OCI-LY7 (cell line): ENCODE measurements at regions not wholly inside any gene's neighbourhood (a gene's known extent, or its start where the extent isn't known, plus 50 kb on each side); places are given as distances from the start of the nearest gene placed in this dataset.

Experiments used
- BruUV-seq: library from RNA; stranded (reverse); fragments of 400-500 nt; replicated peaks from 2 replicates; lab custom pipeline; 2021; lab: Mats Ljungman, UMichigan
- CTCF ChIA-PET: fragments of 300-600 bp; sonication (Branson Sonifier 250); formaldehyde crosslinking; loops from one replicate; lab custom pipeline; 2022; ENCODE audit warnings: antibody characterized with exemption; ENCODE audit not compliant: unreplicated experiment; lab: Charles Lee
- POLR2A ChIA-PET: fragments of 300-600 bp; sonication (Branson Sonifier 250); formaldehyde crosslinking; loops from one replicate; lab custom pipeline; 2022; ENCODE audit warnings: antibody characterized with exemption; lab: Charles Lee
- DNase-seq: peaks from one replicate; pipeline ENCODE4 v3.0.0-alpha.2; 2015; ENCODE audit warnings: low spot score
- H2AFZ ChIP-seq: fragments of 200-600 bp; sonication (generic), shearing (Covaris generic); 2 replicates; pipeline ENCODE4 v1.6.1; 2014; ENCODE audit warnings: mild to moderate bottlenecking, antibody characterized with exemption, low read length, moderate library complexity
- H3K27ac ChIP-seq: fragments of 200-600 bp; sonication (generic); 2 replicates; pipeline ENCODE4 v1.5.1; 2014; ENCODE audit warnings: mixed run types, low read depth, mild to moderate bottlenecking, moderate library complexity, low read length, inconsistent platforms; ENCODE audit not compliant: poor library complexity, severe bottlenecking
- H3K36me3 ChIP-seq: fragments of 200-600 bp; sonication (generic); 2 replicates; pipeline ENCODE4 v1.6.1; 2014; ENCODE audit warnings: mild to moderate bottlenecking, antibody characterized with exemption, low read length, moderate library complexity, mixed read lengths; ENCODE audit not compliant: insufficient read depth
- H3K4me1 ChIP-seq: fragments of 200-600 bp; sonication (generic); 2 replicates; pipeline ENCODE4 v1.5.1; 2014; ENCODE audit warnings: mild to moderate bottlenecking, low read length; ENCODE audit not compliant: insufficient read depth, poor library complexity, severe bottlenecking
- H3K4me2 ChIP-seq: fragments of 200-600 bp; sonication (generic); 2 replicates; pipeline ENCODE4 v1.6.1; 2014; ENCODE audit warnings: mild to moderate bottlenecking, low read length
- H3K4me3 ChIP-seq: fragments of 200-600 bp; sonication (generic); 2 replicates; pipeline ENCODE4 v1.5.1; 2014; ENCODE audit warnings: mild to moderate bottlenecking, low read depth, low read length; ENCODE audit not compliant: poor library complexity, severe bottlenecking
- H3K79me2 ChIP-seq: fragments of 200-600 bp; sonication (generic); 2 replicates; pipeline ENCODE4 v1.6.1; 2016; ENCODE audit warnings: low read depth, mild to moderate bottlenecking, low read length, moderate library complexity, mixed read lengths; ENCODE audit not compliant: insufficient read depth
- H3K9me2 ChIP-seq: fragments of 200-600 bp; sonication (generic); 2 replicates; pipeline ENCODE4 v1.6.1; 2016; ENCODE audit warnings: mild to moderate bottlenecking, low read length, mixed read lengths; ENCODE audit not compliant: insufficient read depth
- H3K9me3 ChIP-seq: fragments of 200-600 bp; sonication (generic); 2 replicates; pipeline ENCODE4 v1.6.1; 2014; ENCODE audit warnings: mild to moderate bottlenecking, mixed run types, low read length, mixed read lengths
- H4K20me1 ChIP-seq: fragments of 200-600 bp; sonication (generic); 2 replicates; pipeline ENCODE4 v1.6.1; 2014; ENCODE audit warnings: mild to moderate bottlenecking, antibody characterized with exemption, low read length, moderate library complexity, mixed read lengths; ENCODE audit not compliant: insufficient read depth
- CTCF ChIP-seq: fragments of 200-600 bp; sonication (generic); conservative IDR thresholded peaks from 2 replicates; pipeline ENCODE4 v1.5.1; 2014; ENCODE audit warnings: mild to moderate bottlenecking, antibody characterized with exemption, low read length, moderate library complexity, mixed read lengths
- EZH2phosphoT487 ChIP-seq: fragments of 200-600 bp; sonication (generic); IDR thresholded peaks from 2 replicates; pipeline ENCODE4 v1.6.1; 2018; ENCODE audit warnings: low read depth, borderline replicate concordance, mild to moderate bottlenecking, mixed run types, antibody characterized with exemption, low read length, moderate library complexity, mixed read lengths
- intact Hi-C: fragments of 100-400 bp; cut with micrococcal nuclease; formaldehyde crosslinking; loops from one replicate; pipeline ENCODE4 v1.10.0; 2022; ENCODE audit not compliant: unreplicated experiment

GRCh38 chr2:235195921-235196320 lies 244.1 kb downstream of the SH3BP4 start:
- no peaks in the 10 kb centered on the region for H3K9me3 ChIP-seq
- H3K4me1 ChIP-seq: no peaks in the 10 kb centered on the region
- CTCF ChIA-PET: no interaction called here
- POLR2A ChIA-PET: no interaction called here
- no peak overlapping the region for H3K27ac ChIP-seq
- intact Hi-C loops: no loop called here
- H3K4me2 ChIP-seq: no peak overlapping the region
- no peaks in the 10 kb centered on the region for H4K20me1 ChIP-seq
- no peak overlapping the region for H3K4me3 ChIP-seq
- TF ChIP-seq EZH2phosphoT487 (no peak), CTCF (no peak)
- no peak overlapping the region for H2AFZ ChIP-seq
- BruUV-seq: no TSS peak
- no peaks in the 10 kb centered on the region for H3K36me3 ChIP-seq
- no peak for DNase-seq
- H3K9me2 ChIP-seq: no peaks in the 10 kb centered on the region
- H3K79me2 ChIP-seq: no peaks in the 10 kb centered on the region

- POLR2A ChIA-PET: no interaction called here
- BruUV-seq: no TSS peak
- Histone ChIP-seq H3K9me3 (no peaks in the 10 kb centered on the region), H3K4me1 (no peaks in the 10 kb centered on the region), H3K4me2 (no peak overlapping the region), H3K27ac (no peak overlapping the region), H3K4me3 (no peak overlapping the region), H4K20me1 (no peaks in the 10 kb centered on the region), H3K79me2 (no peaks in the 10 kb centered on the region), H3K9me2 (no peaks in the 10 kb centered on the region), H3K36me3 (no peaks in the 10 kb centered on the region), H2AFZ (no peak overlapping the region)
- no peak for DNase-seq
- no peak for TF ChIP-seq EZH2phosphoT487
- no peak for TF ChIP-seq CTCF
- intact Hi-C loops: no loop called here
- CTCF ChIA-PET: no interaction called here
Observed at GRCh38 chr2:235199128-235199527, 247.3 kb downstream of the SH3BP4 start.

GRCh38 chr2:235200216-235200615 lies 248.4 kb downstream of the SH3BP4 start:
- H3K9me3 ChIP-seq: no peaks in the 10 kb centered on the region
- POLR2A ChIA-PET: no interaction called here
- BruUV-seq: no TSS peak
- DNase-seq: no peak
- H3K79me2 ChIP-seq: no peaks in the 10 kb centered on the region
- H4K20me1 ChIP-seq: no peaks in the 10 kb centered on the region
- no peaks in the 10 kb centered on the region for H3K4me1 ChIP-seq
- TF ChIP-seq CTCF (no peak), EZH2phosphoT487 (no peak)
- no peak overlapping the region for H3K4me2 ChIP-seq
- no peak overlapping the region for H3K27ac ChIP-seq
- H3K9me2 ChIP-seq: no peaks in the 10 kb centered on the region
- H3K4me3 ChIP-seq: no peak overlapping the region
- H3K36me3 ChIP-seq: no peaks in the 10 kb centered on the region
- H2AFZ ChIP-seq: no peak overlapping the region
- CTCF ChIA-PET: no interaction called here
- intact Hi-C loops: no loop called here
